ENCODE measurements at regions not wholly inside any gene's neighbourhood (a gene's known extent, or its start where the extent isn't known, plus 50 kb on each side); places are given as distances from the start of the nearest gene placed in this dataset.

- no peak overlapping the region for H3K4me2 ChIP-seq
- H3K9ac ChIP-seq, result no peak overlapping the region
- Mint-ChIP-seq H3K36me3 (peaks cover 2% of the 10 kb centered on the region), H3K9me3 (peaks cover 2% of the 10 kb centered on the region), H3K4me1 (no peaks in the 10 kb centered on the region), H3K27me3 (ENCODE audit: insufficient read depth, low read depth) (peaks cover 19% of the 10 kb centered on the region), H3K4me3 (no peak overlapping the region), H3K27ac (no peak overlapping the region)
- no peaks in the 10 kb centered on the region for H3F3A ChIP-seq (ENCODE audit: low read depth)
- H3K4me3 ChIP-seq, result no peak overlapping the region
- H3K36me3 ChIP-seq, result no peaks in the 10 kb centered on the region
- no peak for DNase-seq (ENCODE audit: low spot score)
- no peaks in the 10 kb centered on the region for H3K9me3 ChIP-seq (ENCODE audit: low read depth)
- peaks cover 4% of the 10 kb centered on the region for H3K4me1 ChIP-seq
- H3K27ac ChIP-seq, result no peak overlapping the region
- H4K20me1 ChIP-seq (ENCODE audit: low read depth), result no peaks in the 10 kb centered on the region
- no peaks in the 10 kb centered on the region for H3K27me3 ChIP-seq
- no peak overlapping the region for H2AFZ ChIP-seq (replicated peaks)
- TF ChIP-seq EZH2phosphoT487 (IDR thresholded peaks at IDR 0.05), result no peak
- no peak for TF ChIP-seq CTCF (IDR thresholded peaks at IDR 0.05)
- no peak for TF ChIP-seq EZH2 (IDR thresholded peaks at IDR 0.05)
- H3K79me2 ChIP-seq (ENCODE audit: low read depth), result no peaks in the 10 kb centered on the region
Measured at GRCh38 chr5:31098811-31099210, 94.7 kb upstream of the CDH6 start.

- no peak overlapping the region for H3K4me3 Mint-ChIP-seq
- no peak overlapping the region for H3K27ac Mint-ChIP-seq
Measured at GRCh38 chr5:31097851-31098250, 95.6 kb upstream of the CDH6 start.

GRCh38 chr5:31096238-31096865 lies 97.1 kb upstream of the CDH6 start:
- H3K4me2 ChIP-seq, result no peak overlapping the region
- no peak overlapping the region for H3K9ac ChIP-seq
- Mint-ChIP-seq H3K9me3 (peaks cover 13% of the 10 kb centered on the region), H3K4me1 (no peaks in the 10 kb centered on the region), H3K36me3 (peaks cover 5% of the 10 kb centered on the region), H3K27ac (no peak overlapping the region), H3K27me3 (ENCODE audit: insufficient read depth, low read depth) (peaks cover 9% of the 10 kb centered on the region), H3K4me3 (no peak overlapping the region)
- no peak overlapping the region for H3K4me3 ChIP-seq
- no peak for DNase-seq (ENCODE audit: low spot score)
- no peak overlapping the region for H3K27ac ChIP-seq
- H3K36me3 ChIP-seq, result no peaks in the 10 kb centered on the region
- H3K27me3 ChIP-seq, result no peaks in the 10 kb centered on the region
- no peaks in the 10 kb centered on the region for H3K9me3 ChIP-seq (ENCODE audit: low read depth)
- H3K4me1 ChIP-seq, result no peaks in the 10 kb centered on the region
- peak overlapping the region; percentile 44 for H2AFZ ChIP-seq (replicated peaks)
- TF ChIP-seq CTCF (IDR thresholded peaks at IDR 0.05), result no peak
- TF ChIP-seq EZH2phosphoT487 (IDR thresholded peaks at IDR 0.05), result no peak
- no peak for TF ChIP-seq EZH2 (IDR thresholded peaks at IDR 0.05)
- H3K79me2 ChIP-seq (ENCODE audit: low read depth), result no peaks in the 10 kb centered on the region
- H4K20me1 ChIP-seq (ENCODE audit: low read depth), result no peaks in the 10 kb centered on the region
- no peaks in the 10 kb centered on the region for H3F3A ChIP-seq (ENCODE audit: low read depth)

More at GRCh38 chr5:31097851-31098250, 95.6 kb upstream of the CDH6 start:
- peaks cover 5% of the 10 kb centered on the region for H3K36me3 Mint-ChIP-seq
- peaks cover 6% of the 10 kb centered on the region for H3K9me3 Mint-ChIP-seq
- no peak overlapping the region for H3K27ac ChIP-seq
- no peaks in the 10 kb centered on the region for H3K4me1 Mint-ChIP-seq
- H2AFZ ChIP-seq (replicated peaks), result no peak overlapping the region
- TF ChIP-seq CTCF (IDR thresholded peaks at IDR 0.05) (no peak), EZH2 (IDR thresholded peaks at IDR 0.05) (no peak)
- no peak overlapping the region for H3K4me2 ChIP-seq
- no peaks in the 10 kb centered on the region for H3K36me3 ChIP-seq
- H3K4me1 ChIP-seq, result no peaks in the 10 kb centered on the region
- no peak overlapping the region for H3K9ac ChIP-seq
- H3K9me3 ChIP-seq (ENCODE audit: low read depth), result no peaks in the 10 kb centered on the region
- DNase-seq (ENCODE audit: low spot score), result no peak
- peaks cover 15% of the 10 kb centered on the region for H3K27me3 Mint-ChIP-seq (ENCODE audit: insufficient read depth, low read depth)
- H3K27me3 ChIP-seq, result no peaks in the 10 kb centered on the region
- no peak overlapping the region for H3K4me3 ChIP-seq
- no peaks in the 10 kb centered on the region for H3F3A ChIP-seq (ENCODE audit: low read depth)
- H4K20me1 ChIP-seq (ENCODE audit: low read depth), result no peaks in the 10 kb centered on the region
- H3K79me2 ChIP-seq (ENCODE audit: low read depth), result no peaks in the 10 kb centered on the region
